PFSK-1 (cell line): ENCODE measurements at regions not wholly inside any gene's neighbourhood (a gene's known extent, or its start where the extent isn't known, plus 50 kb on each side); places are given as distances from the start of the nearest gene placed in this dataset.

Experiments used
- FOXP2 ChIP-seq: optimal IDR thresholded peaks from 2 replicates; pipeline ENCODE3; 2011; ENCODE audit warnings: borderline replicate concordance, control low read depth, inconsistent platforms; ENCODE audit not compliant: insufficient read depth; ENCODE audit errors: extremely low read length, extremely low read depth
- POLR2AphosphoS5 ChIP-seq: IDR thresholded peaks from 2 replicates; pipeline ENCODE4 v1.6.1; 2012; ENCODE audit warnings: low read depth, mild to moderate bottlenecking, control low read depth, low read length, moderate library complexity
- SIN3A ChIP-seq: IDR thresholded peaks from 2 replicates; pipeline ENCODE4 v1.6.1; 2012; ENCODE audit warnings: mild to moderate bottlenecking, low read length, moderate library complexity, borderline replicate concordance; ENCODE audit not compliant: insufficient read depth
- TAF1 ChIP-seq: IDR thresholded peaks from 2 replicates; pipeline ENCODE4 v1.6.1; 2012; ENCODE audit warnings: low read length, control low read depth, borderline replicate concordance; ENCODE audit not compliant: insufficient read depth
- TF ChIP-seq, protein P1 (sequence below), 2 experiments: IDR thresholded peaks; 2 replicates each; pipeline versions ENCODE4 v1.6.1 to v1.8.0; 2011 to 2012; ENCODE audit warnings: low read depth in 2 of 2, low read length in 2 of 2, control low read depth in 1 of 2, inconsistent platforms in 1 of 2, mild to moderate bottlenecking in 1 of 2, moderate library complexity in 1 of 2; ENCODE audit not compliant: insufficient read depth in 1 of 2

DNA sequence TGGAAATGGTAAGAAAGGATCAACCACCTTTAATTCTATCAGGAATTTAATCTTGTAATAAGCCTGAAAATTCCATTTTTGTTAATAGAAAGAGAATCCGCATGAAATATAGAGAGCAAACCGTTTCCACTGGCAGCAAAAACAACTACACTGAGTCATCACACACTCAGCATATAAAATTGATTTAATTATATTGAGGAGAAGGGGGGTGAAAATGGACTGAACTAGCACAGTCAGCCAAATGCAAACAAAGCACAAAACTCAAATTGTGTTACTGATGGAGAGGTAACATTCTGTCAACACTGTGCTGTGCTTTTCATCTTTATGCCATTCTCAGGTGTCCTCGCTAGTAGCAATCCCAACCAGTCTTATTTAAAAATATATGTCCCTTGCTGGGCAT lies 1583.9 kb downstream of the MRPL39 start:
- no peak for TF ChIP-seq TAF1
- TF ChIP-seq, protein P1, sequence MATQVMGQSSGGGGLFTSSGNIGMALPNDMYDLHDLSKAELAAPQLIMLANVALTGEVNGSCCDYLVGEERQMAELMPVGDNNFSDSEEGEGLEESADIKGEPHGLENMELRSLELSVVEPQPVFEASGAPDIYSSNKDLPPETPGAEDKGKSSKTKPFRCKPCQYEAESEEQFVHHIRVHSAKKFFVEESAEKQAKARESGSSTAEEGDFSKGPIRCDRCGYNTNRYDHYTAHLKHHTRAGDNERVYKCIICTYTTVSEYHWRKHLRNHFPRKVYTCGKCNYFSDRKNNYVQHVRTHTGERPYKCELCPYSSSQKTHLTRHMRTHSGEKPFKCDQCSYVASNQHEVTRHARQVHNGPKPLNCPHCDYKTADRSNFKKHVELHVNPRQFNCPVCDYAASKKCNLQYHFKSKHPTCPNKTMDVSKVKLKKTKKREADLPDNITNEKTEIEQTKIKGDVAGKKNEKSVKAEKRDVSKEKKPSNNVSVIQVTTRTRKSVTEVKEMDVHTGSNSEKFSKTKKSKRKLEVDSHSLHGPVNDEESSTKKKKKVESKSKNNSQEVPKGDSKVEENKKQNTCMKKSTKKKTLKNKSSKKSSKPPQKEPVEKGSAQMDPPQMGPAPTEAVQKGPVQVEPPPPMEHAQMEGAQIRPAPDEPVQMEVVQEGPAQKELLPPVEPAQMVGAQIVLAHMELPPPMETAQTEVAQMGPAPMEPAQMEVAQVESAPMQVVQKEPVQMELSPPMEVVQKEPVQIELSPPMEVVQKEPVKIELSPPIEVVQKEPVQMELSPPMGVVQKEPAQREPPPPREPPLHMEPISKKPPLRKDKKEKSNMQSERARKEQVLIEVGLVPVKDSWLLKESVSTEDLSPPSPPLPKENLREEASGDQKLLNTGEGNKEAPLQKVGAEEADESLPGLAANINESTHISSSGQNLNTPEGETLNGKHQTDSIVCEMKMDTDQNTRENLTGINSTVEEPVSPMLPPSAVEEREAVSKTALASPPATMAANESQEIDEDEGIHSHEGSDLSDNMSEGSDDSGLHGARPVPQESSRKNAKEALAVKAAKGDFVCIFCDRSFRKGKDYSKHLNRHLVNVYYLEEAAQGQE (IDR thresholded peaks at IDR 0.05; ENCODE audit: insufficient read depth in 1 of 2, low read depth in 2 of 2, low read length in 2 of 2), result no peak
- no peak for TF ChIP-seq POLR2AphosphoS5
- TF ChIP-seq SIN3A, result no peak
- TF ChIP-seq FOXP2, result no peak

DNA sequence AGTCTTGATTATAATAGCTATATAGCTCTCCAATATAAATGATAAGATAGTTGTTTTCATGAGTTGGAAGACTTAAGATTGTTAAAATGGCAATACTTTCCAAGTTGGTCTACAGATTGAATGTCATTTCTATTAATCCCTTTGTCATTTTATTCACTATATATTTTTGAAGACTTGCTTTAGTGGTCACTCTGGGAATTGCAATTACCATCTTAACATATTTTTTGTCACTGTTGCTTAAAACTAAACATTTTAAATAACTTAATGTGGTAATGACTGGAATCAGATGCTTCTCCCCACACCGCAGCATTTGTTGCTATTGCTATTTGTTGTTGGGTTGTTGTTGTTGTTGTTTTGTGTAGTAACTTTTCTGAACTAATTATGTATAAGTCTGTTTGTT lies 1592.9 kb downstream of the MRPL39 start:
- TF ChIP-seq SIN3A (no peak), POLR2AphosphoS5 (no peak), TAF1 (no peak), FOXP2 (no peak)
- TF ChIP-seq, protein P1 (IDR thresholded peaks at IDR 0.05; ENCODE audit: insufficient read depth in 1 of 2, low read depth in 2 of 2, low read length in 2 of 2), result no peak

DNA sequence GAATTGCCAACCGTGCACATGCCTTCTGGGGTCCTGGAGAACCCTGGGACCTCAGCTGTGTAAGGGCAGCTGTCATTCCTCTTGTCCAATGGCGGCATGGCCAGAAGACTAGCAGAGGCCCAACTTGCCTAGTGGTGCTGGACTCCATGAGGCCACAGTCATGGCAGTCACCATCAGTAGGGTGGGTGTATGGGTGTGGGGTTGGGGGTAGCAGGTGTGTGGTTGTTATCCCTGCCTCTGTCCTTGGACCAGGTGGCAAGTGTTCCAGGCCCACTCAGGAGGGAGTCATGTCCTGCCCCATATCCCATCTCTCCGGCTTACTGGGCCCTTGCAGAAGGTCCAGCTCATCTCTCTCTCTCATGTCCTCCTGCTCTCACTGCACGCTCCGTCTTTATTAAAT lies 1596.2 kb downstream of the MRPL39 start:
- TF ChIP-seq POLR2AphosphoS5, result no peak
- no peak for TF ChIP-seq FOXP2
- TF ChIP-seq, protein P1 (IDR thresholded peaks at IDR 0.05; ENCODE audit: insufficient read depth in 1 of 2, low read depth in 2 of 2, low read length in 2 of 2), result no peak
- no peak for TF ChIP-seq SIN3A
- no peak for TF ChIP-seq TAF1

DNA sequence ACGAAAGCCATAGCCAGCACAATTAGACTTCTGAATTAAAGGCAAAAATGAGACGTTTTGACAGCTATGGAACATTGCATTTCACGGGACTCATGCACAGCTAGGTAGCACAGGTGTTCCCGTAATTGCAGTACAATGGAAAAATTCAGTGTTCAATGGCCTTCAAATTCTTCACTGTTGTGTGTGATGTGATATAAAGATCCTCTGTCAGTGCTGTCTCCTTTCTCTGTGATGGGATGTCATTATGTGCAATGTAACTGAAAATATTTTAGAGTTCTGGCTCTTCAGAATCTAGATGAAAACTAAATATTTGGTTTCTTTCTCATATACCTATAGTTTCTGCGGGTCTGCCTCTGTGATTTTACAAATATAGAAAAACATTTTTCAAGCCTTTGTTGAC lies 1599.7 kb downstream of the MRPL39 start:
- TF ChIP-seq SIN3A (no peak), FOXP2 (no peak), POLR2AphosphoS5 (no peak), TAF1 (no peak)
- TF ChIP-seq, protein P1 (IDR thresholded peaks at IDR 0.05; ENCODE audit: insufficient read depth in 1 of 2, low read depth in 2 of 2, low read length in 2 of 2), result no peak

DNA sequence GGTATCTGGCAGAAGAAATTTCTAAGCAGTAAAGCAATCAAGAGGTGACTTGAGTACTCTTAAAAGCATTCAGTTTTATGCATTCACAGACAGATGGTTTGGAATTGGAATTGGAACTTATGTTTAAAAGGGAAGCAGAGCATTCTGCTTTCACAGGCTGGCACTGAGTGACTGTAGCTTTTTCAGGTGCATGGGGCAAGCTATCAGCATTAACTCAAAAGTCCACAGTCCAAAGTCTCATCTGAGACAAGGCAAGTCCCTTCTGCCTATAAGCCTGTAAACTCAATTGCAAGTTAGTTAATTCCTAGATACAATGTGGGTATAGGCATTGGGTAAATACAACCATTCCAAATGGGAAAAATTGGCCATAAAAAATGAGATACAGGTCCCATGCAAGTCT lies 1620.3 kb downstream of the MRPL39 start:
- TF ChIP-seq, protein P1 (IDR thresholded peaks at IDR 0.05; ENCODE audit: insufficient read depth in 1 of 2, low read depth in 2 of 2, low read length in 2 of 2), result no peak
- TF ChIP-seq FOXP2 (no peak), POLR2AphosphoS5 (no peak), TAF1 (no peak), SIN3A (no peak)
